Lower lobe of right lung (tissue), 2 donors: ENCODE measurements at regions not wholly inside any gene's neighbourhood (a gene's known extent, or its start where the extent isn't known, plus 50 kb on each side); places are given as distances from the start of the nearest gene placed in this dataset.

ENCODE experiments used
- ATAC-seq, 2 donors: fragments of 200-7000 bp; cut with Tn5 transposase; one replicate each; pipeline ENCODE4 v1.9.1; 2020 to 2022; ENCODE audit warnings: mild to moderate bottlenecking in 2 of 2, moderate library complexity in 2 of 2
- DNase-seq: peaks from one replicate; pipeline ENCODE4 v3.0.0-alpha.2; 2020
- H3K27ac ChIP-seq: fragments of 200-600 bp; one replicate; pipeline ENCODE4 v1.8.0; 2022
- H3K27me3 ChIP-seq: fragments of 200-600 bp; one replicate; pipeline ENCODE4 v1.8.0; 2022; ENCODE audit warnings: low read depth
- H3K36me3 ChIP-seq: fragments of 200-600 bp; one replicate; pipeline ENCODE4 v1.8.0; 2022; ENCODE audit warnings: mild to moderate bottlenecking
- H3K4me1 ChIP-seq: fragments of 200-600 bp; one replicate; pipeline ENCODE4 v1.8.0; 2022
- H3K4me3 ChIP-seq: fragments of 200-600 bp; one replicate; pipeline ENCODE4 v1.8.0; 2022; ENCODE audit warnings: mild to moderate bottlenecking
- H3K9me3 ChIP-seq: fragments of 200-600 bp; one replicate; pipeline ENCODE4 v1.8.0; 2022
- CTCF ChIP-seq: fragments of 200-600 bp; IDR thresholded peaks from one replicate; pipeline ENCODE4 v1.8.0; 2022; ENCODE audit warnings: antibody characterized with exemption, mild to moderate bottlenecking
- intact Hi-C: fragments of 100-400 bp; cut with DNase I; formaldehyde crosslinking; loops from one replicate; pipeline ENCODE4 v1.11.0; 2022
- donor health status: DM: no; HTN: yes; CAD: no; lungs with severe emphysema.

DNA sequence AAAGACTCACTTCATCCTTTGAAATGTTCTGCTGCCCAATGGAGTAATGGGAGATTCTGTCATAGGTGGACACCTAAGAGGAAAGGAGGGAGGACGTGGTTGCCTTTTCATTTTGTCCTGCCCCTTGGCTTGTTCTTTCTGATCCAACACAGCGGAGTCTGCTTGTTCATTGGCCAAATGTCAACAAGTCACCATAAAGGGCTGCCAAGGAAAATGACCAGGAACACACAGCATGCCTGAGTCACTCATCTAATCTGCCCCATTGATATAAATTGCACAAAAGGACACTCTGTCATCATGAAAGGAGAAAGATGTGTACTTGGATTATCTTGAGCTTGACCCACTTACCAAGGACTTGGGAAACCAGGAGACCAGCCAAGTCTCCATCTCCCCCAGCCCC lies 422.9 kb downstream of the SETD4 start:
- H3K4me3 ChIP-seq, result no peak overlapping the region
- TF ChIP-seq CTCF, result no peak
- H3K36me3 ChIP-seq, result no peaks in the 10 kb centered on the region
- H3K27ac ChIP-seq, result no peak overlapping the region
- intact Hi-C loops, result no loop called here
- H3K9me3 ChIP-seq, result no peaks in the 10 kb centered on the region
- no peaks in the 10 kb centered on the region for H3K4me1 ChIP-seq
- DNase-seq (no peak), ATAC-seq (no peak)
- no peaks in the 10 kb centered on the region for H3K27me3 ChIP-seq

- H3K27me3 ChIP-seq, result no peaks in the 10 kb centered on the region
- no peak overlapping the region for H3K4me3 ChIP-seq
- TF ChIP-seq CTCF, result no peak
These were observed 424.3 kb downstream of the SETD4 start for GRCh38 chr21:35635994-35636393.

GRCh38 chr21:35635261-35635660 lies 425.1 kb downstream of the SETD4 start:
- Histone ChIP-seq H3K9me3 (no peaks in the 10 kb centered on the region), H3K4me1 (no peaks in the 10 kb centered on the region), H3K4me3 (no peak overlapping the region), H3K27ac (no peak overlapping the region), H3K27me3 (no peaks in the 10 kb centered on the region), H3K36me3 (no peaks in the 10 kb centered on the region)
- TF ChIP-seq CTCF, result no peak
- ATAC-seq, result no peak
- intact Hi-C loops, result no loop called here
- no peak for DNase-seq

More at GRCh38 chr21:35635994-35636393, 424.3 kb downstream of the SETD4 start:
- H3K27ac ChIP-seq, result no peak overlapping the region
- no peaks in the 10 kb centered on the region for H3K36me3 ChIP-seq
- H3K4me1 ChIP-seq, result no peaks in the 10 kb centered on the region
- DNase-seq (no peak), ATAC-seq (no peak)
- no peaks in the 10 kb centered on the region for H3K9me3 ChIP-seq
- intact Hi-C loops, result no loop called here

- no peaks in the 10 kb centered on the region for H3K9me3 ChIP-seq
- no peak overlapping the region for H3K27ac ChIP-seq
- H3K4me3 ChIP-seq, result no peak overlapping the region
- TF ChIP-seq CTCF, result no peak
- no peak for ATAC-seq
- no peaks in the 10 kb centered on the region for H3K4me1 ChIP-seq
- H3K27me3 ChIP-seq, result no peaks in the 10 kb centered on the region
- no peak for DNase-seq
- intact Hi-C loops, result no loop called here
- no peaks in the 10 kb centered on the region for H3K36me3 ChIP-seq
These were observed 426.8 kb downstream of the SETD4 start for GRCh38 chr21:35633501-35633900.

DNA sequence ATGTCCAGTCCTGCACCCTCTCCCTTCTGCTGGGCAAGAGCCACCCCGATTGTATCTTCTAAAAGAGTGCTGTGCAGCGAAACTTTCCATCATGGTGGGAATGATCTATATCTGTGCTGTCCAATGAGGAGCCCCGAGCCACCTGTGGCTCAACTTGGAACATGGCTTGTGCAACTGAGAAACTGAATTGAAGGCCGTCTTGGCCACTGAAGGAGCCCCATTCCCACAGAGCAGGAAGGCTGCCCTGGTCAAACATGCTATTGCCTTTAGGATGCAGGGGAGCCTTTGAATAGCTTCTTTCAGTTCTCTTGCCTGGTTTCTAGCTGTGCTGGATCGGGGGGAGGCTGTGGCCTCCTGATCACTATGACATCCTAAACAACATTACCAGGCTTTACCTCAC lies 427.6 kb downstream of the SETD4 start:
- H3K36me3 ChIP-seq, result no peaks in the 10 kb centered on the region
- no peaks in the 10 kb centered on the region for H3K4me1 ChIP-seq
- ATAC-seq (no peak), DNase-seq (no peak)
- no peak overlapping the region for H3K27ac ChIP-seq
- H3K4me3 ChIP-seq, result no peak overlapping the region
- H3K27me3 ChIP-seq, result no peaks in the 10 kb centered on the region
- TF ChIP-seq CTCF, result no peak
- intact Hi-C loops, result no loop called here
- no peaks in the 10 kb centered on the region for H3K9me3 ChIP-seq

DNA sequence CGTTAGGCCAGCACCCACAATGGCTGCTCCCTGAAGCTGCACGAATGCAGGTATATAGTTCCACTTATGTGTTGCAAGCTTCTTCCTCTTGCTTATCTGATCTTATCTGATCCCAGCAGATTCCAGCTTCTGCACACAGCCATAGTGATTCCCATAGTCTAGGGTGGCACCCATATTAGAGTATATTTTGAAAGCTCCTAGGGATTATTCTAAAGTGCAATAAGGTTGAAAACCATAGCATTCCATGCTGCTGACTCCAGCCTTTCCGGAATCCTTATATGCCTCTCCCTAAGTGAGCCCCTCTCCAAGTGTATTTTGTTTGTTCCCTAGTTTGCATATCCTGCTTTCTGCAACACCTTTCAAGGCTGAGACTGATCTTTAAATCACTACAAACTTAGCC lies 432.0 kb downstream of the SETD4 start:
- H3K27me3 ChIP-seq, result no peaks in the 10 kb centered on the region
- no peak overlapping the region for H3K4me3 ChIP-seq
- no peak for ATAC-seq
- TF ChIP-seq CTCF, result no peak
- no peaks in the 10 kb centered on the region for H3K4me1 ChIP-seq
- H3K27ac ChIP-seq, result no peak overlapping the region
- intact Hi-C loops, result no loop called here
- no peaks in the 10 kb centered on the region for H3K9me3 ChIP-seq
- no peak for DNase-seq
- H3K36me3 ChIP-seq, result no peaks in the 10 kb centered on the region
